Activated CD8-positive, alpha-beta T cell treated with anti-CD3 and anti-CD28 coated beads, Interleukin-2, amount 10 ng/mL, durations not matched to agents 7 days and 5 days (primary cell): ENCODE measurements at regions not wholly inside any gene's neighbourhood (a gene's known extent, or its start where the extent isn't known, plus 50 kb on each side); places are given as distances from the start of the nearest gene placed in this dataset.

Experiments used
- ATAC-seq: fragments of 150-1000 bp; cut with Tn5 transposase; one replicate; pipeline ENCODE4 v1.10.0; 2021; ENCODE audit warnings: moderate library complexity
- CTCF ChIA-PET: fragments of 350-600 bp; sonication (Branson Sonifier 250); formaldehyde crosslinking; loops from one replicate; lab custom pipeline; 2021; ENCODE audit warnings: antibody characterized with exemption; lab: Charles Lee
- POLR2A ChIA-PET: fragments of 350-600 bp; sonication (Branson Sonifier 250); formaldehyde crosslinking; loops from one replicate; lab custom pipeline; 2021; ENCODE audit warnings: antibody characterized with exemption; lab: Charles Lee
- DNase-seq: peaks from one replicate; pipeline ENCODE4 v3.0.0-alpha.2; 2020
- H3K27ac Mint-ChIP-seq: one replicate; pipeline ENCODE4 v1.8.0; 2021; ENCODE audit warnings: mild to moderate bottlenecking, mixed read lengths
- H3K27me3 Mint-ChIP-seq: one replicate; pipeline ENCODE4 v1.8.0; 2021; ENCODE audit warnings: low read depth, mixed read lengths
- H3K36me3 Mint-ChIP-seq: one replicate; pipeline ENCODE4 v1.8.0; 2021; ENCODE audit warnings: low read depth, mixed read lengths
- H3K4me1 Mint-ChIP-seq: one replicate; pipeline ENCODE4 v1.8.0; 2021; ENCODE audit warnings: low read depth, mixed read lengths
- H3K4me3 Mint-ChIP-seq: one replicate; pipeline ENCODE4 v1.8.0; 2021; ENCODE audit warnings: mild to moderate bottlenecking, mixed read lengths
- H3K9me3 Mint-ChIP-seq: one replicate; pipeline ENCODE4 v1.8.0; 2022; ENCODE audit warnings: mixed read lengths; ENCODE audit not compliant: insufficient read depth

DNA sequence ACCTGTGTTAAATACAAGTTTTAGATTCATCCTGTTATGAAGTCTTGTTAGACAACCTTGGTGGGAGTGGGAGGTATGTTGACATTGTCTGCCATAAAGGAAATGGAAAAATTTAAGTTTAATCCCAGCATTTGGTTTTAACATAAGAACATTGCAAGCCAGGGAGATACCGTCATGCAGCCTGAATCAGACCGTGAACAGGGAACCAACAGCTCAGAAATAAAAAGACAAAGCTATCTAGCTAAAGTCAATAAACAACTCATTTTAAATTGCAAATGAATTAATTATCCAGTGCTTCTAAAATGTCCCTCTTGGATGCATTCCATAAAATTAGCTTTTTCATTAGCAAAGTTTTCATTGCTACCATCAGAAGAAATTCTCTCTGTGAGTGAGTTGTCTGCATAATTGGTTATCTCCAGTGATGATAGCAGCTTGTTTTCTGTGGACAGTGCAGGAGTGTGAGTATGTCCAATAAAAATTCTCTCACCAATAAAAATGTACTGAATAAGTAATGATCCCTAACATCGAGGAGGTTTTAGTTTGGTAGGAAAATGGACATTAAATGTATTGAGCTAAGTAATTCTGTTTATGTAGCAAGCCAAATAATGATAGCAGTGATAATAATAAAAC is 170.6 kb upstream of the TMTC4 start:
- POLR2A ChIA-PET = no interaction called here

DNA sequence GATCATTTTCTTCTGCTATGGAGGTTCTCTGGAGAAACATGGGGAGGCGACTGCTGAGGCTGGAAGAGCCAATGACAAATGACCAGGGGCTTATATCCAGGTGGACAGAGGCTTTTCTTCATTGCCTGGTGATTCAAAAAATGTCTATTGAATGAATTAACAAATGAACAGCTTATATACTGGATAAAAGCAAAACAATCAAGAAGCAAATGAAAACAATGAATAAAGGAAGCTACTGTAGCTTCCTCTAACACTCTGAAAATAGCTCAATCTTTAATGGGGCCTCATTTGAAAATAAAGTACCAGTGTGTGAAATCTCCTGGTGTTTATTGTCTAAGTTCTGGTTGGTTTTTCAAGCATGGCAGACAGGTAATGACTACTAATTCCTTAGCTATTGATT is 167.5 kb upstream of the TMTC4 start:
- DNase-seq = no peak
- Mint-ChIP-seq H3K27me3 (peaks cover 2% of the 10 kb centered on the region), H3K27ac (no peak overlapping the region), H3K9me3 (no peaks in the 10 kb centered on the region), H3K4me1 (no peaks in the 10 kb centered on the region), H3K4me3 (no peak overlapping the region), H3K36me3 (no peaks in the 10 kb centered on the region)
- CTCF ChIA-PET = no interaction called here
- no peak for ATAC-seq
- POLR2A ChIA-PET = interaction anchor here (0.6 kb wide), 1 partner anchor 101 kb away, joined by 3 read pairs; no protein-coding TSS in a partner anchor

More for the DNA sequence above, 170.6 kb upstream of the TMTC4 start:
- Mint-ChIP-seq H3K36me3 (no peaks in the 10 kb centered on the region), H3K9me3 (no peaks in the 10 kb centered on the region), H3K4me3 (no peak overlapping the region), H3K4me1 (no peaks in the 10 kb centered on the region), H3K27me3 (peaks cover 2% of the 10 kb centered on the region), H3K27ac (no peak overlapping the region)
- ATAC-seq (no peak), DNase-seq (no peak)
- CTCF ChIA-PET = no interaction called here

DNA sequence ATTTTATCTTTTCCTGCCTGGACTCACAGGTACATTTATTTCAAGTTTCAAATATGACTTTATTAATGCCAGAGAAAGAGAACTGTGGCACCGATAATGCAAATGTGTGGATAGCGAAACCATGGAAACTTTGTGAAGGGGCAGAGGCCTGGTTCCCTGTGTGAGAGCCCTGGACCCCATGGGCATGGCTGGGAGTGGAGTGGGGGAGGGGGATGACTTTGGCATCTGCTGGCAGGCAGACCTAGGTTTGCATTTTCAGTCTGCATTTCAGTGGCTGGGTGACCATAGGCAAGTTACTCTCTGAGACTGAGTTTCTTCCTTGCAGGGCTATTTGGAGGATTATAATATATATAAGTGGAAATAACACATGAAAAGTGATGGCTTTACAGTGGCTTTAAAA is 163.8 kb upstream of the TMTC4 start:
- Mint-ChIP-seq H3K4me3 (no peak overlapping the region), H3K36me3 (no peaks in the 10 kb centered on the region), H3K4me1 (no peaks in the 10 kb centered on the region), H3K27ac (no peak overlapping the region), H3K9me3 (no peaks in the 10 kb centered on the region), H3K27me3 (no peaks in the 10 kb centered on the region)
- ChIA-PET CTCF (no interaction called here), POLR2A (no interaction called here)
- ATAC-seq (no peak), DNase-seq (no peak)

DNA sequence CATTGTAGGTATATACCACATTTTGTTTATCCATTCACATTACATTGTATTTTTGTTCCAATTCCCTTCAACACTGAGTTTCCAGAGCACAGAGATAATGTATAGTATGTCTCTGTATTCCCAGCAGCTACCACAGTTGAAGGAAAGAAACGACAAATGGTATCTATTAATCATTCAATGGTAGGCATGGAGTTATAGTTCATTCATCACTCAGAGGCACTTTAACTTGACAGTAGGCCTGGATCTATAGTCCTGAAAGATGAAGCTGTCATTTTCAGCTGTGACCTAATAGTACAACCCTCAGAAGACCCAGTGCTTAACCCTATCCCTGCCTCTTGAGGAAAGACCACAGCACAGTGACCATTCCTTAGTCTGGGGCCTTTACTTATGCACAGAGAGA is 163.0 kb upstream of the TMTC4 start:
- Mint-ChIP-seq H3K4me1 (no peaks in the 10 kb centered on the region), H3K27me3 (no peaks in the 10 kb centered on the region)
- no peak for ATAC-seq

DNA sequence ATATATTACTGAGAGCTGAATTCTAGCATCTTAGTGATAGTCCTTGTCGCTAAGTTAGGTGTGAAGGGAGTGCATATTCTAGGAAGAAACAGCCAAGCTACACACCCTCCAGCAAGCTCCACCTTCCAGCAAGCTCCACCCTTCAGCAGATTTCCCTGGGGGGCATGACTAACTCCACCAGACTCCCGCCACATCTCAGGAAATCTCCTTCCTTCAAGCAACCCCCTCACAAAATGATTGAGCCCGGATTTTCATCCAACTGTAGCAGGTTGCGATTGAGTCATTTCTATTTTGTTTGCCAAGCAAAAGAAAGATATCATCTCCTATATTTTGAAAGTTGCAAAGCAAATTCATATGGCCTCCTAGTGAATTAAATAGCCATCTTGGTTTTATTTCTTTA is 162.1 kb upstream of the TMTC4 start:
- H3K27me3 Mint-ChIP-seq = no peaks in the 10 kb centered on the region
- CTCF ChIA-PET = no interaction called here
- H3K27ac Mint-ChIP-seq = no peak overlapping the region
- ATAC-seq (no peak), DNase-seq (no peak)
- H3K4me1 Mint-ChIP-seq = no peaks in the 10 kb centered on the region
- no peak overlapping the region for H3K4me3 Mint-ChIP-seq
- POLR2A ChIA-PET = no interaction called here
- no peaks in the 10 kb centered on the region for H3K36me3 Mint-ChIP-seq
- H3K9me3 Mint-ChIP-seq = no peaks in the 10 kb centered on the region

More for the DNA sequence above, 163.0 kb upstream of the TMTC4 start:
- Mint-ChIP-seq H3K9me3 (no peaks in the 10 kb centered on the region), H3K36me3 (no peaks in the 10 kb centered on the region), H3K4me3 (no peak overlapping the region), H3K27ac (no peak overlapping the region)
- POLR2A ChIA-PET = no interaction called here
- DNase-seq = no peak
- CTCF ChIA-PET = no interaction called here

DNA sequence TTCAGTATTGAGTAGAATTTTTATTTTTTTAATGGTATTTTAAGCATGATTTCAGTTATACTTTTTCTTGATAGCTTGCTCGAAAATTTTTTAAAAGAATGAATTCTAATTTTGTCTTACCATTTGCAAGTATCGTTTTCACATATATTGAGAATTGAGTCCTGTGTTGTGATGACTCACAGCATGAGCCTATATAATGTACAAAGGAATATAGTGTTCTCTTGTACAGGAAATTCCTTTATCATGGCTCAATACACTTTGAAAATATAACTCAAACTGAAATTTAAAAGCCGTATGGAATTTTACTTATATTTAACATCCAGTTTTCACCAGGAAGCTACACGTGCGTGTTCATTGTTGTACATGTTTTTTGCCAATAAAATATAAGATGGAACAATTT is 161.1 kb upstream of the TMTC4 start:
- no peak for ATAC-seq
- ChIA-PET CTCF (no interaction called here), POLR2A (interaction anchor here (0.7 kb wide), 1 partner anchor 635 kb away, joined by 3 read pairs; no protein-coding TSS in a partner anchor)
- H3K27ac Mint-ChIP-seq = no peak overlapping the region
- no peak overlapping the region for H3K4me3 Mint-ChIP-seq
- DNase-seq = no peak
- no peaks in the 10 kb centered on the region for H3K27me3 Mint-ChIP-seq
- no peaks in the 10 kb centered on the region for H3K4me1 Mint-ChIP-seq
- H3K9me3 Mint-ChIP-seq = no peaks in the 10 kb centered on the region
- no peaks in the 10 kb centered on the region for H3K36me3 Mint-ChIP-seq

DNA sequence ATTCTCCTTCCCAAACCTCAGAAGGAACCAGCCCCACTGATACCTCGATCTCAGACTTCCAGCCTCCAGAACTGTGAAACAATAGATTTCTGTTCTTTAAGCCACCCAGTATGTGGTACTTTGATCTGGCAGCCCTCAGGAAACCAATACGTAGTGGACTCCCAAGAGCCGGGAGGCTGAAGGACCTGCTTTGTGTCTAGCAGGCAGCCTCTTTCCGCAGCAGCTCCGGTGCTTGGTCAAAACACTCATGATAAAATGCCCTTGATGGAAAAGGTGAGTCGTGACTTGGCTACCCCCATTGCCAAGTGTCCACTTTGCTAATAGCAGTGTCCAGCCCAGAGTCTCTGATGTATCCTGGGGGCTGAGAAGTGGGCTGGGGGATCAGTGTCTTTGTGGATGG is 158.8 kb upstream of the TMTC4 start:
- Mint-ChIP-seq H3K4me1 (no peaks in the 10 kb centered on the region), H3K36me3 (no peaks in the 10 kb centered on the region), H3K27me3 (peaks cover 5% of the 10 kb centered on the region), H3K4me3 (no peak overlapping the region), H3K27ac (no peak overlapping the region), H3K9me3 (no peaks in the 10 kb centered on the region)
- ChIA-PET CTCF (interaction anchor here (0.9 kb wide), 1 partner anchor 111 kb away, joined by 3 read pairs; no protein-coding TSS in a partner anchor), POLR2A (no interaction called here)
- ATAC-seq = no peak
- no peak for DNase-seq

DNA sequence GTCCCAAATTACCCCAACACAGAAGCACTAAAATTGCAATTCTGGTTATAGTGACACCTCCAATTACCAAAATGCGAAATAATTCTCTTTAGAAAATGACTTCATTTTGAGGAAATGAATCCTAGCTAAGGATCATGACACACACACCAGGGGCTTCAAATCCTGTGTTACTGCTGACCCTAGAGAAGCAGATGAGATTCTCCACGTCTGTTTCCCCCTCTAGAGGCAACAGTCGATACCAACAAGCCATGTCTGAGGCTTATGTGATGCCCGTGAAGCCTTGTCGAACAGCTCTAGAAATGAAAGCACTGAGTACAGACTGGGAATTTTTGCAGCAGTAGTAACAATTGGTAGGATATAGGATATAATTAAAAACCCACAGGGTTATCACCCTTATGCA is 153.6 kb upstream of the TMTC4 start:
- Mint-ChIP-seq H3K9me3 (no peaks in the 10 kb centered on the region), H3K27ac (no peak overlapping the region), H3K27me3 (peaks cover 7% of the 10 kb centered on the region), H3K4me3 (no peak overlapping the region), H3K4me1 (no peaks in the 10 kb centered on the region), H3K36me3 (no peaks in the 10 kb centered on the region)
- ChIA-PET POLR2A (no interaction called here), CTCF (no interaction called here)
- ATAC-seq (no peak), DNase-seq (no peak)

DNA sequence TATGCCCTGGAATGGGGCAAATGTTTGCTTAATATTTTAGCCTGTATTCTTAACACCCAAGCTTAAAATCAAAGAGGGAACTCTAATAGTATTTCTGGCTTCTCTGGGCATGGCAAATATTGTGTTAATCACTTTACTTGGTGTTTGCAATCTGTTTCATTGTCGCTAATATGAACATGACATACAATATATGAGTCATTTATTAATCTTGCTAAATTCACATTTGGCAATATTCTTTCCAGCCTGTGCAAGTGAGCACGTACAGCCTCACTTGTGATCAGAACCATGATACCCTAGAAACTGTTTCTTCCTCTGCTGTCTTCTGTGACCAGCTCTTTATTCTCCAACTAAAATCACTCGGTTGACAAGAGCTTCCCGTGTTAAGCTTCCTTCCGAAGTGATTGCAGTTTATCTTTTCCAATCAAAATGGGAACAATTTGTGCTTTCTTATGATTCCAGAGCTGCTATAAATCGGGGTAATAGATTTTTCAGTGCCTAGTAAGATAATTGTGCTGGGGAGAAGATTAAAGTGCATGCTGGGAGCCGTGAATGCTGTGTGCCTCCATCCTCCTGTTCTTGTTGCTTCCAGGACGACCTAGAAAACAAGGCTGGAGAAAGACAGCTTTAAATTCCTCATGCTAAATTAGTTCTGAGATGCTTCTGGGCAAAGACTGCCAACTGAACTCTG is 153.0 kb upstream of the TMTC4 start:
- Mint-ChIP-seq H3K36me3 (no peaks in the 10 kb centered on the region), H3K27me3 (peaks cover 7% of the 10 kb centered on the region), H3K4me3 (no peak overlapping the region), H3K27ac (no peak overlapping the region), H3K9me3 (no peaks in the 10 kb centered on the region), H3K4me1 (no peaks in the 10 kb centered on the region)
- CTCF ChIA-PET = no interaction called here
- POLR2A ChIA-PET = no interaction called here
- DNase-seq (no peak), ATAC-seq (no peak)

DNA sequence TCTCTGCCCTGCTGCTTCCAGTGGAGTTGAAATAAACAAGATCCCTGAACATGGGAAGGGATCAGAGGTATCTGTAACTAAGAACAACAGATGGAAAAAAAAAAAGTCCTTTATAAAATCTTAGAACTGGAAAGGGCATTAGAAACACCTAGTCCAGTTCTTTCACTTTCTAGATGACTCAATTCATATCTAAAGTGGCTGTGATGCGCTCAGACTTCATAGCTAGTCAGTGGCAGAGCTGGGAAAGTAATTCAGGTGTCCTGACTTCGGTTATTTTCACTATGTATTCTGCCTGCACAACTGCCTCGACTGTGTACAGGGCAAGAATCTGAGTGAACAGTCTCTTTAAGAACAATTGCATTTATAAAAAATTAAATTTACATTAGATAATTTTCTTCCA is 151.8 kb upstream of the TMTC4 start:
- H3K4me3 Mint-ChIP-seq = no peak overlapping the region
- ATAC-seq (no peak), DNase-seq (no peak)
- H3K27ac Mint-ChIP-seq = no peak overlapping the region
- no peaks in the 10 kb centered on the region for H3K4me1 Mint-ChIP-seq
- H3K27me3 Mint-ChIP-seq = peaks cover 7% of the 10 kb centered on the region
- ChIA-PET POLR2A (no interaction called here), CTCF (no interaction called here)
- no peaks in the 10 kb centered on the region for H3K36me3 Mint-ChIP-seq
- H3K9me3 Mint-ChIP-seq = no peaks in the 10 kb centered on the region

DNA sequence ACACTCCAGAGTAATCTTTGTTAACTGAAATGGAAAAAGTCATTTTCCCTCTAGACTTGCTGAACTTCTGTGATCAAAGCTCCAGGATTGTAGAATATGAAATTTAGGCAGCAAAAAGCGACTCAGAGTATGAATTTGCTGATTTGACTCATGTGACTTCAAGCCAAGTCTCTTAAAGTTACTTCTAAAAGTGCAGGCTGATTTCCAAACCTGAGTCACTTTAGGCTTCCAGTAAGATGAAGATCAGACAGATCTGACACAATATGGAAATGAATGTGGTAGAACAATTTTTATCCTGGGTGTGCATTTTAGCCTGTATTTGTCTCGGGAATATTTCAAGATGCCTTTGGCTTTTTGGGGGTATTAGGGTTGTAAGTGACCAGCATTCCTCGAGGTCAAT is 151.0 kb upstream of the TMTC4 start:
- peaks cover 7% of the 10 kb centered on the region for H3K27me3 Mint-ChIP-seq
- ATAC-seq = no peak
- no peaks in the 10 kb centered on the region for H3K4me1 Mint-ChIP-seq
- ChIA-PET CTCF (no interaction called here), POLR2A (no interaction called here)
- H3K4me3 Mint-ChIP-seq = no peak overlapping the region
- H3K9me3 Mint-ChIP-seq = no peaks in the 10 kb centered on the region
- no peak overlapping the region for H3K27ac Mint-ChIP-seq
- no peaks in the 10 kb centered on the region for H3K36me3 Mint-ChIP-seq
- DNase-seq = no peak

DNA sequence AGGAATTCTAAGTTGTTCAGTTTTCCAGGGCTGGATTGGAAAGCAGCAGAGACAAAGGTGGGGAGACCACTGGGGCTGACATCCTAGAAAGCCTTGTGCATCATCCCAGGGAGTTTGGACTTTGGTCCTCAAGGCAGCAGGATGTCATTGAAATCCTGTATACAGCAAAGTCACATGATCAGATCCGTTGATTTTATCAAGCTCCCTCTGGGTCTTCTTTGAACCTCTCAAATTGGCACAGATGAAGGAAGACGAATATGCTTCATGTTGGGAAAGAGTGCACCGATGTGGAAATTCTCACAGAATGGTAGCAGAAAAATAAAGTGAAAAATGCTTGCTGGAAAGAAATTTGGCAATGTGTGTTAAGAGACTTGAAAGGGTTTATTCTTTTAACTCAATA is 149.8 kb upstream of the TMTC4 start:
- H3K9me3 Mint-ChIP-seq = no peaks in the 10 kb centered on the region
- ATAC-seq = no peak
- POLR2A ChIA-PET = no interaction called here
- H3K36me3 Mint-ChIP-seq = no peaks in the 10 kb centered on the region
- no peak overlapping the region for H3K27ac Mint-ChIP-seq
- H3K4me1 Mint-ChIP-seq = no peaks in the 10 kb centered on the region
- H3K27me3 Mint-ChIP-seq = peaks cover 7% of the 10 kb centered on the region
- H3K4me3 Mint-ChIP-seq = no peak overlapping the region
- DNase-seq = no peak
- CTCF ChIA-PET = no interaction called here
